Left lung (tissue), 4 donors: ENCODE measurements at regions not wholly inside any gene's neighbourhood (a gene's known extent, or its start where the extent isn't known, plus 50 kb on each side); places are given as distances from the start of the nearest gene placed in this dataset.
"Not testable (repeated sequence)": the region's sequence is repeated elsewhere in the genome, so short reads cannot be mapped to it uniquely, and the experiment has no call there.

ENCODE experiments used
- ATAC-seq: fragments of 200-7000 bp; cut with Tn5 transposase; one replicate; pipeline ENCODE4 v1.9.1; 2020; ENCODE audit warnings: moderate library complexity
- DNase-seq, 4 donors: peaks; one replicate each; pipeline ENCODE4 v3.0.0-alpha.2; 2013 to 2020
- H3K27ac ChIP-seq, 2 donors: fragments of 200-600 bp; sonication (generic) in 1 of 2; one replicate each; pipeline versions ENCODE4 v1.5.0 to v1.8.0; 2020 to 2021
- H3K27me3 ChIP-seq, 2 donors: fragments of 200-600 bp; sonication (generic) in 1 of 2; one replicate each; pipeline versions ENCODE4 v1.5.0 to v1.8.0; 2020 to 2021
- H3K36me3 ChIP-seq, 2 donors: fragments of 200-600 bp; sonication (generic) in 1 of 2; one replicate each; pipeline versions ENCODE4 v1.5.0 to v1.8.0; 2020 to 2021
- H3K4me1 ChIP-seq, 2 donors: fragments of 200-600 bp; one replicate each; pipeline ENCODE4 v1.8.0; 2021
- H3K4me3 ChIP-seq, 2 donors: fragments of 200-600 bp; sonication (generic) in 1 of 2; one replicate each; pipeline versions ENCODE4 v1.5.0 to v1.8.0; 2020 to 2021; ENCODE audit warnings: mild to moderate bottlenecking in 1 of 2
- H3K9me3 ChIP-seq, 2 donors: fragments of 200-600 bp; sonication (generic) in 1 of 2; one replicate each; pipeline versions ENCODE4 v1.5.0 to v1.8.0; 2020 to 2021
- intact Hi-C, 2 donors: fragments of 100-400 bp; cut with DNase I; formaldehyde crosslinking; loops; one replicate each; pipeline versions ENCODE4 v1.11.2 to v1.14.2; 2022
- TF ChIP-seq, protein P1 (sequence below), 2 donors: fragments of 200-600 bp; sonication (generic) in 1 of 2; IDR thresholded peaks; one replicate each; pipeline versions ENCODE4 v1.5.0 to v1.8.0; 2021; ENCODE audit warnings: antibody characterized with exemption in 2 of 2
- donor health status: DM: no; HTN: yes; CAD: no.
- donor health status: DM: no; HTN: no; CAD: no.

DNA sequence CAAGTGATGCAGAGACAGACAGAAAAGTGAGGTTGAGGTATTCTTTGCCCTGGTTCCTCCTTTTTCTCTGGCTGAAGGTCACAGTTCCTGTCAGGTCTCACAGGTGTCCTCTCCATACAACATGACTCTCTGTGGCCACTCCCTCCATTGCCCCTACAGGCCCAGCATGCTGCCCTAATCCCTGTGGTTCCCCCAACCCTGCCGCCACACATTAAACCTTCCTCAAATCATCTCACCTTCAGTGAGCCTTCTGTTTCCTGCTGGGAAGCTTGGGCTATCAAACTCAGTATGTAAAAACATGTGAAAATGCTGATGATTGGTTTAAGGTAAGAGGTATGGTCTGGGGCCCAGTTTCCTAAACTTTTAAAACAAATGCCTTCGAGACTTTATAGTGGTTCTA lies 159.0 kb upstream of the E2F7 start:
- DNase-seq, result no peak
- Histone ChIP-seq H3K36me3 (no peaks in the 10 kb centered on the region), H3K4me3 (no peak overlapping the region), H3K27ac (no peak overlapping the region), H3K27me3 (no peaks in the 10 kb centered on the region), H3K4me1 (no peaks in the 10 kb centered on the region), H3K9me3 (no peaks in the 10 kb centered on the region)
- TF ChIP-seq, protein P1, sequence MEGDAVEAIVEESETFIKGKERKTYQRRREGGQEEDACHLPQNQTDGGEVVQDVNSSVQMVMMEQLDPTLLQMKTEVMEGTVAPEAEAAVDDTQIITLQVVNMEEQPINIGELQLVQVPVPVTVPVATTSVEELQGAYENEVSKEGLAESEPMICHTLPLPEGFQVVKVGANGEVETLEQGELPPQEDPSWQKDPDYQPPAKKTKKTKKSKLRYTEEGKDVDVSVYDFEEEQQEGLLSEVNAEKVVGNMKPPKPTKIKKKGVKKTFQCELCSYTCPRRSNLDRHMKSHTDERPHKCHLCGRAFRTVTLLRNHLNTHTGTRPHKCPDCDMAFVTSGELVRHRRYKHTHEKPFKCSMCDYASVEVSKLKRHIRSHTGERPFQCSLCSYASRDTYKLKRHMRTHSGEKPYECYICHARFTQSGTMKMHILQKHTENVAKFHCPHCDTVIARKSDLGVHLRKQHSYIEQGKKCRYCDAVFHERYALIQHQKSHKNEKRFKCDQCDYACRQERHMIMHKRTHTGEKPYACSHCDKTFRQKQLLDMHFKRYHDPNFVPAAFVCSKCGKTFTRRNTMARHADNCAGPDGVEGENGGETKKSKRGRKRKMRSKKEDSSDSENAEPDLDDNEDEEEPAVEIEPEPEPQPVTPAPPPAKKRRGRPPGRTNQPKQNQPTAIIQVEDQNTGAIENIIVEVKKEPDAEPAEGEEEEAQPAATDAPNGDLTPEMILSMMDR (IDR thresholded peaks at IDR 0.05), result no peak
- ATAC-seq, result no peak
- intact Hi-C loops, result no loop called here

DNA sequence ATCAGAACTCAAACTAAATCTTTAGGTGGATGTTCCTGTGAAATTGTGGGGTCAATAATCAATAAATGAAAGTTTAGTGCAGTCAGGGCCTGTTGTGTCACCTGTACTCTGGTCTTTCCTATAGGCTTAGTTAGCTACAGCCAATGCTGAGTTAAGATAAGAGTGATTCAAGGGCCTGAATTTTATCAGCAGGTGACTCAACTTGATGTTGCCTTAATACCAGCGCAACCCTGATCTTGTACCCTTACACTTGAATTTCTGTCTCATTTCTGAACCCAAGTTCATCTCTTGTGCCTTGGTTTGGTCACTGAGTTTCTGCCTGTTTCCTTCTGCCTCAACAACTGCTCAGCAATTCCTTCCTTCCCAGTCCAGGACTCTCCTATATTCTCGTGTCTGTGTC lies 157.0 kb upstream of the E2F7 start:
- intact Hi-C loops, result no loop called here
- DNase-seq (no peak), ATAC-seq (no peak)
- no peaks in the 10 kb centered on the region for H3K9me3 ChIP-seq
- H3K4me1 ChIP-seq, result no peaks in the 10 kb centered on the region
- H3K27ac ChIP-seq, result no peak overlapping the region
- H3K27me3 ChIP-seq, result no peaks in the 10 kb centered on the region
- H3K36me3 ChIP-seq, result no peaks in the 10 kb centered on the region
- TF ChIP-seq, protein P1 (IDR thresholded peaks at IDR 0.05), result no peak
- no peak overlapping the region for H3K4me3 ChIP-seq

DNA sequence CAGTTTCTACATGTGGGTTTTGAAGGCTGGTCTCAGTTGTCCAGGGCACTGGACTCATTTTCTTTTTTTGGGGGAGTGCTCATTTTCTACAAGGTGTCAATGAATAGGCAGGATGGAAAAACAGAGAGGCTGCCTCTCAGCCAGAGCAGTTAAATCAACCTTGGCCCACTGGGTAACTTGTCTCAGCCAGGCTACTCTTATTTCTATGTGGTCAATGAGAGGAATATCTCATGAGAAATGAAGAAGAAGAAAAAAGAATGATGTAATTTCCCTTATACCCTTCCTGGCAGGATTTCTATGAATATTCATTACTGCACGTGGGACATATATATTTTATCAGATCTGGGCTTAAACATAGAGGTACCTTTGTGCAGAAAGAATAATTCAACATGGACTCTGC lies 155.2 kb upstream of the E2F7 start:
- Histone ChIP-seq H3K9me3 (no peaks in the 10 kb centered on the region), H3K4me1 (no peaks in the 10 kb centered on the region), H3K27me3 (no peaks in the 10 kb centered on the region), H3K36me3 (no peaks in the 10 kb centered on the region), H3K4me3 (no peak overlapping the region), H3K27ac (no peak overlapping the region)
- no peak for ATAC-seq
- TF ChIP-seq, protein P1 (IDR thresholded peaks at IDR 0.05), result no peak
- intact Hi-C loops, result no loop called here
- no peak for DNase-seq

DNA sequence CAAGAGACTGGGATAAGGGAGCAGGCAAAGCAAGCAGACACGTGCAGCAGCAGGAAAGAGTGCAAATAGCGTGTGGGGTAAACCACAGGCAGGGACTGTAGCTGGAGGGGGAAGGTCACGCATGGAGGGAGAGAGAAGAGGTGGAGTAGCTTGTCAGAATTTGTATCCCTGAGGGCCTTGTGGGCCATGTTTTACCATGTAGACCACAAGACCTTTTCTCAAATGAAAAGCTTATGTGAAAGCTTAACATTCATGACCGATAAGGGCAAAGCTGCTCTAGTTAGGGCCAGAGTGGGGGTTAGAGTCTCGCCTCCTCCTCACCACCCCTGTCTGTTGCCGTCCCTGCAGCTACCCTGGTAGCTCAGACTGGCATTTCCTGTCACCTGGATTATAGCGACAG lies 152.9 kb upstream of the E2F7 start:
- H3K9me3 ChIP-seq, result no peaks in the 10 kb centered on the region
- ATAC-seq (no peak), DNase-seq (no peak)
- H3K27ac ChIP-seq, result no peak overlapping the region
- H3K27me3 ChIP-seq, result no peaks in the 10 kb centered on the region
- TF ChIP-seq, protein P1 (IDR thresholded peaks at IDR 0.05), result no peak
- H3K4me3 ChIP-seq, result no peak overlapping the region
- H3K4me1 ChIP-seq, result no peaks in the 10 kb centered on the region
- intact Hi-C loops, result no loop called here
- no peaks in the 10 kb centered on the region for H3K36me3 ChIP-seq

DNA sequence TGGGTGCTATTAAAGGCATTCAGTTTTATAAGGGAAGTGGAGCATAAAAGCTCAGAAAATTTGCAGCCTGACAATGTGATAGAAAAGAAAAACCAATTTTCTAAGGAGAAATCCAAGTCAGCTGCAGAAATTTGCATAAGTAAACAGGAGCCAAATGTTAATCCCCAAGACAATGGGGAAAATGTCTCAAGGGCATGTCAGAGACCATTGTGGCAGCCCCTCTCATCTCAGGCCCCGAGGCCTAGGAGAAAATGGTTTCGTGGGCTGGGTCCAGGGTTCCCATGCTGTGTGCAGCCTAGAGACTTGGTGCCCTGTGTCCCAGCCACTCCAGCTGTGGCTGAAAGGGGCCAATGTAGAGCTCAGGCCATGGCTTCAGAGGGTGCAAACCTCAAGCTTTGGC lies 150.8 kb upstream of the E2F7 start:
- H3K4me3 ChIP-seq, intact Hi-C loops, H3K27me3 ChIP-seq, ATAC-seq, H3K4me1 ChIP-seq, H3K27ac ChIP-seq, DNase-seq, H3K36me3 ChIP-seq, H3K9me3 ChIP-seq: not testable (repeated sequence)

DNA sequence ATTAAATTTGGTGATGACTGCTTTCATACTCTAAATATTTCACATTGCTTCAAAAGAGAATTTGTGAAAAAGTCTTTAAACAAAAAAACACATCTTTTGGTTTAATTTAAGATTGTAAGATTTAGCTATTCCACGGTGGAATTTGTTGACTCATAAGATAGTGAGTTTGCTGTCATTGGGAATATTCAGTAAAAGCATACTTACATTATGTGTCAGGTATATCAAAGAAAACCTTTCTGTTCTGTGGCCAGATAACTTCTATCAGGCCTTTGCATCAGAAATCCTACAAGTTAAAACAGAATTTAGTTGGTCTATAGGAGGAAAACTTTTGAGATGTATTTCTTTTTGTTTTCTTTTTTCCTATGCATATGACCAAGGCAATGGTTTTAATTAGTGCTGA lies 148.8 kb upstream of the E2F7 start:
- Histone ChIP-seq H3K4me3 (no peak overlapping the region), H3K4me1 (no peaks in the 10 kb centered on the region), H3K27ac (no peak overlapping the region), H3K27me3 (no peaks in the 10 kb centered on the region), H3K36me3 (no peaks in the 10 kb centered on the region), H3K9me3 (peaks cover 0 to 6% of the 10 kb centered on the region in 2 donors)
- TF ChIP-seq, protein P1 (IDR thresholded peaks at IDR 0.05), result no peak
- no peak for DNase-seq
- no peak for ATAC-seq
- intact Hi-C loops, result no loop called here
